ENCODE measurements at regions not wholly inside any gene's neighbourhood (a gene's known extent, or its start where the extent isn't known, plus 50 kb on each side); places are given as distances from the start of the nearest gene placed in this dataset.

DNA sequence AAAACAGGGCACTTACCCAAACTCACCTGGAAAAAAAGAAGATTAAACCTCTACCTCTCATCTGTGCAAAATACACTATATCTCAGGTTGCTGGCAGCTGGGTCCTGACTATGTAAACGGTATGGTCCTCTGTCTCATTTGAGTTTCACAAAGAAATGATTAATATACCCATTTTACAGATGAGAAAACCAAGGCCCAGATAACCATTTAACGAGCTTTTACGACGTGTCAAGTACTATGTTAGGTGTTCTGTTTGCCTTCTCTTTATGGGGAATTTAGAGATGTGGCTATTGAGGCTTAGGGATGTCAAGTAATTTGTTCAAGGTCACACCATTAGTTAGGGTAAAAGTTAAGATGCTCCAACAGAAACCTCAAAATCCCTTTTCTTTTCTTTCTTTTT, 140.4 kb upstream of the USP24 start:
- Mint-ChIP-seq H3K36me3 (no peaks in the 10 kb centered on the region), H3K27me3 (peaks cover 8% of the 10 kb centered on the region), H3K4me3 (no peak overlapping the region), H3K9me3 (no peaks in the 10 kb centered on the region), H3K4me1 (no peaks in the 10 kb centered on the region), H3K27ac (no peak overlapping the region)
- CTCF ChIA-PET: interaction anchor here (2.2 kb wide), 1 partner anchor 20 kb away, joined by 5 read pairs; no protein-coding TSS in a partner anchor
- DNase-seq: no peak

DNA sequence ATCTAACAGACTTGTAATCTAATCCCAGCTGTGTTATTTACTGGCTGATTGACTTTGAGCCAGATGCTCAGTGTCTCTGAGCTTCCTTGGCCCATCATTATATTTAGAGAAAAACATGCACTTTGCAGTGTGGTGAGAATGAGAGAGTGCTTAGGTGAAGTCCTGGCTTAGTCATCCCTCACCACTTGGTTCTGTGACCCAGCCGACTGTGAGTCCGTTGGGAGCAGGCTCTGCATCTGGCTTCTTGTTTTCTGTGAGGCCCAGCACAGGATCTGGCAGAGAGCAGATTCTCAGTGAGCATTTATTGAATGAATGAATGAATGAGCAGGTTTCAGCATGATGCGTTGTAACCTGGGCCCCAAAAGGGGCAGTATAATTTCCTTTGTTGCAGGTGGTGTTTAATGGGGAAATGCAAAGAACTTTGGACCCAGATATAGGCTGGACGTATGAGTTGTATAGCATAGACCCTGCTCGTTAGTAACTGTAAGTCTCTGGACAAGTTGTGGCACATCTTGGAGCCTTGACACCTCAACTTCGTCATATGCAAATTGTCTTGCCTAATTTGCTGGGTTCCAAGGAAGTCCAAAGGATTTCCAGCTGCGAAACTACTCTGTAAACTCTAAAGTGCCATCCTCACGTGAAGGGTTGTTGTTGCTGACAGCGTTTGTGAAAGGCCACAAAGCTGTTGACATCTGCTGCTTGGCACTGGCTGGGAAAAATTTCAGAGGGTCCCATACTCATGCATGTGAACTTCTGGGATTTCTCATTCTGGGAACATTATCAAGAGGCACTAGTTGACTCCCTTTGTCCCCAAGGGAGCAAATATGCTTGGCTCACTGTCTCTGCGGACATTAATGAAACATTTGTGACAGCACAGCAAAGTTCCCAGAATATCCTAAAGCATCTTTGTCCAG, 138.8 kb upstream of the USP24 start:
- H3K27ac Mint-ChIP-seq: no peak overlapping the region

DNA sequence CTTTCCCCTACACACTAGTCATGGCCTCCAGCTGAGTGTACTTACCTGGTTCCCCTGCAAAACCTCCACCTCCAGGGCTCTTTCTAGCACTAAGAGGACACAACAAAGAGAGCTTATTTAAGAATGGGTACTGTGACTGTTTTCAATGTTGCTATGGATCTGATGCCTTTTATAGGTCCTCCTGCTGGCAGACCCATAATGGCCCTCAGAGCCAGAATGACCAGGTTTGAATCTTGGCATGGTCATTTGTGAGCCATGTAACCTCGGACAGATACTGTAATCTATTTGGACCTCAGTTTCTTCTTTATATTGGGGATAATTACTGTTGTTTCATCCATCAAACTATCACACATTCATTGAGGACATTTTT, 137.6 kb upstream of the USP24 start:
- CTCF ChIA-PET: interaction anchor here (1.9 kb wide), 1 partner anchor 23 kb away, joined by 5 read pairs; no protein-coding TSS in a partner anchor
- Mint-ChIP-seq H3K27ac (no peak overlapping the region), H3K36me3 (no peaks in the 10 kb centered on the region), H3K4me1 (no peaks in the 10 kb centered on the region), H3K4me3 (no peak overlapping the region), H3K27me3 (peaks cover 22% of the 10 kb centered on the region), H3K9me3 (no peaks in the 10 kb centered on the region)
- no peak for DNase-seq

More for the DNA sequence above, 138.8 kb upstream of the USP24 start:
- no peaks in the 10 kb centered on the region for H3K36me3 Mint-ChIP-seq
- H3K4me1 Mint-ChIP-seq: no peaks in the 10 kb centered on the region
- H3K27me3 Mint-ChIP-seq: peaks cover 12% of the 10 kb centered on the region
- no peak for DNase-seq
- H3K9me3 Mint-ChIP-seq: no peaks in the 10 kb centered on the region
- CTCF ChIA-PET: interaction anchor here (2.2 kb wide), 1 partner anchor 22 kb away, joined by 5 read pairs; no protein-coding TSS in a partner anchor
- no peak overlapping the region for H3K4me3 Mint-ChIP-seq

DNA sequence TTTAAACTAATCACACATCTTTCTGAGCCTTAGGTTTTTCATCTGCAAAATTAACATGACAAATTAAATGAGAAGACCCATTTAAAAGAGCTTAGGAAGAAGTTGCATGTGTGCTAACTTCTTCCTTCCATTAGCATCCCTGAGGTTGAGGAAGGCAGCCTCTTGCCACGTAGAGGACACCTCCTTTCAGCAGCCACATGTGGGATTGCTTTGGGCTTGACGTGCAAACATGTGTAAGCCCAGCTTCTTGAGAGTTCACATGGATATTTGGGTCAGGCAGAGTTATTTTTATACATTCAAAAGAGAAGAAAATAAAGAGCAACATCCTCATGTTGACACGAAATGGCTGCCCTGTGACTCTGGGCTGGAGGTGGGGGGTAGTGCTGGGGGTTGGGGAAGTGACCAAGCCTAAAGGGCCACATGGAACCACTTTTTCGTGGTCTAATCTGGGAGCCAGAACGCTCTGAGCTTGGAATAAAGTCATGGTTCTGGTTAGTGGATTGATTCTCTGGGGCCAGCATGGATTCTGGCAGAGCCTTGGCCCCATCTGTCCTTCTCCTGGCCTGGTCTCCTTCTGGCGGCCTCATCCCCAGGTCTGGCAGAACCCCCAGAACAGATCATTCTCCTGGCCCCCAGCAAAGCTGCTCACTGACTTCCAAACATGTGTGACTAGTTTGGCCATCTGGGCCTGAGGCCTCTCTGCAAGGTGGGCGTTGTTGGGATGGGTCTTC, 137.1 kb upstream of the USP24 start:
- H3K36me3 Mint-ChIP-seq: no peaks in the 10 kb centered on the region
- H3K4me1 Mint-ChIP-seq: no peaks in the 10 kb centered on the region
- H3K27ac Mint-ChIP-seq: no peak overlapping the region

DNA sequence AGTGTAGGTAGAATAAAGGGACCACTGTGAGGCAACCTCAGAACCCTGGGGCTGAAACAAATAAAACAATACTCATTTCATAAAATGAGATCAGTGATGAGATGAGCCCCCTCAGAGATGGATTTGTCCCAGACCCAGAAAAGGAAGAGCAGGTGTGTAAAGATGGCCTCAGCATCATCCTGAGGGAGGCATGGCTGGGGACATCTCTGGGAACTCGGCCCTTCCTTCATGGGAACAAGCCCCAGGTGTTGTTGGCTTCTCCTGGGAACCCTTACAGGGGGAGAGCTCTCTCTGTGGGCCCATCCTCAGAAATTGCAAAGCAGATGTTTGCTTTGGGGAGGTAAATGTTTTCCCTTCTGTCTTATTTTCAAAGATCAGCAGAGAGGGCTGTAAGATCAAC, 133.2 kb upstream of the USP24 start:
- Mint-ChIP-seq H3K9me3 (no peaks in the 10 kb centered on the region), H3K4me1 (no peaks in the 10 kb centered on the region), H3K36me3 (no peaks in the 10 kb centered on the region), H3K27me3 (peaks cover 22% of the 10 kb centered on the region), H3K27ac (no peak overlapping the region), H3K4me3 (no peak overlapping the region)
- DNase-seq: no peak
- CTCF ChIA-PET: no interaction called here

More for the DNA sequence above, 137.1 kb upstream of the USP24 start:
- no peak for DNase-seq
- H3K9me3 Mint-ChIP-seq: no peaks in the 10 kb centered on the region
- CTCF ChIA-PET: interaction anchor here (1.9 kb wide), 1 partner anchor 24 kb away, joined by 5 read pairs; no protein-coding TSS in a partner anchor
- no peak overlapping the region for H3K4me3 Mint-ChIP-seq
- H3K27me3 Mint-ChIP-seq: peaks cover 22% of the 10 kb centered on the region

DNA sequence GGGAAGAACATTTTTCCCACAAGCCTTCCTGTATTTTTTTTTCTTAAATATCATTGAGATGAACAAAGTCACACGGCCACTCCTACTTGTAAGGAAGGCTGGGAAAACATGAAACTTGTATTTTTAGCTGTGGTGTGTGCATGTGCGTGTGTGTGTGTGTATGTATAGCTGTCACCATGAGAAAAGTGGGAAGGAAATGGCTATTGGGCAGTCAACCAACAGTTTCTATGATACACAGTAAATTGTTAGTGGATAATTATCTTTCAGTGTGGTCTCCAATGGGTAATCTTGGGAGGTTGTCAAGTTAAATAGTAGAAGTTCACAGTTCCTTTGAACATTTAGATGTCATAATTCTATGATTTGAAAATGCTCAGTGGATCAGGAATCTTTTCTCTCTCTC, 132.7 kb upstream of the USP24 start:
- H3K27ac Mint-ChIP-seq: no peak overlapping the region
- CTCF ChIA-PET: no interaction called here
- H3K27me3 Mint-ChIP-seq: peaks cover 22% of the 10 kb centered on the region
- no peak overlapping the region for H3K4me3 Mint-ChIP-seq
- no peak for DNase-seq
- H3K9me3 Mint-ChIP-seq: no peaks in the 10 kb centered on the region
- H3K4me1 Mint-ChIP-seq: no peaks in the 10 kb centered on the region
- H3K36me3 Mint-ChIP-seq: no peaks in the 10 kb centered on the region

DNA sequence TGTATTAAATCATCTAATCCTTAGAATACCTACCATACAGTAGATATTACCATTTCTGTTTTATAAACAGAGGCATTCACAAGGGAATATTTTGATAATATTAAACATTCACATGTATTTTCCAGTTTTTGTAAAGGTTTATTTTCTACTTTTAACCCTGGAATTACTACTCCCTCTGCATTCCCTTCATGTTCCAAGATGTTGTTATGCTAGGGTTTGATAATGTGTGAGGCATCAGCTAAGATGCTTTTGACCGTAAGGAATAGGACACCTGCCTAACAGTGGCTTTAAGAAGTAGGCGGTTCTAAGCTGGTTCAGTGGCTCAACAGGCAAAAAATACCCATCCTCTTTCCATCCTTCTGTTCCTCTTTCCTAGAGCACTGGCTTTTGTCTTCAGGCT, 131.9 kb upstream of the USP24 start:
- Mint-ChIP-seq H3K4me1 (no peaks in the 10 kb centered on the region), H3K27ac (no peak overlapping the region), H3K4me3 (no peak overlapping the region), H3K27me3 (peaks cover 18% of the 10 kb centered on the region), H3K36me3 (no peaks in the 10 kb centered on the region), H3K9me3 (no peaks in the 10 kb centered on the region)
- no peak for DNase-seq
- CTCF ChIA-PET: interaction anchor here (1.5 kb wide), 1 partner anchor 9 kb away, joined by 6 read pairs; no protein-coding TSS in a partner anchor

DNA sequence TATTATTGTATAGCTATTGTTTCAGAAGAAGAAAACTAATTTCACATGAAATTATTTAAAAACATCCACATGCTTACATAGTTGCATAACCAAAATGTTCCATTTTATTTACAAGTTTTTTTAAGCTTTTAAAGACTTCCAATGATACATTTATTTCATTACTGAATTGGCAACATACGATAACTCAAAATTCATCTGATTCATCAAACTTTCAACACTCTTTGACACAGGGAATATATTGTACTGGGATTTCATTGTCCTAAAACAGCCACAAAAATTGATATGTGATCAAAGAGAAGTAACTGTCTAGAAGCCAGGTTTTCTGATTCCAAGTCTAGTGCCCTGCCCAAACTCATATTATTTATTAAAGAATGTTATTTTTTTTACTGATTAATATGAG, 131.4 kb upstream of the USP24 start:
- Mint-ChIP-seq H3K4me3 (no peak overlapping the region), H3K27me3 (peaks cover 18% of the 10 kb centered on the region), H3K9me3 (no peaks in the 10 kb centered on the region), H3K4me1 (no peaks in the 10 kb centered on the region), H3K27ac (no peak overlapping the region), H3K36me3 (no peaks in the 10 kb centered on the region)
- CTCF ChIA-PET: interaction anchor here (1.5 kb wide), 1 partner anchor 9 kb away, joined by 6 read pairs; no protein-coding TSS in a partner anchor
- DNase-seq: no peak

DNA sequence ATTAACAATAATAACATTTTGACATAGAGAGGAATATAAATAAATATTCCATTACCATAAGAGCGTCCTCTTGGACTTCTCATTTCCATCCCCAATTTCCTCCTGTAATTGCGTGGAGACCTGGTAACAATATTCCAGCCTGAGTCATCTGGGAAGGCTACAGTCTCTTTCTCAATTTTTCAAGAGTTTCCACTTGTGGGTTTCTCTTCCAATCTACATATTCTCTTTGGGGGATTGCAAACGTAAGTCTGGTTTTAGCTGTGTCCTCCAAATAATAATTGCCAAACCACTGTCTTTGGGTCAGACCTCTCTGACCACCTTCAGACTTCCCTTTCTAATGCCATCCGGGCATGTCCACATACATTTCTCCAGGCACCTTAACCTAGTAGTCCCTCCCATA, 124.5 kb upstream of the USP24 start:
- Mint-ChIP-seq H3K4me1 (no peaks in the 10 kb centered on the region), H3K36me3 (no peaks in the 10 kb centered on the region), H3K27me3 (no peaks in the 10 kb centered on the region), H3K4me3 (no peak overlapping the region), H3K27ac (no peak overlapping the region), H3K9me3 (no peaks in the 10 kb centered on the region)
- DNase-seq: no peak
- CTCF ChIA-PET: interaction anchor here (0.7 to 1.1 kb wide), 2 partner anchors 394 to 467 kb away, joined by 3 read pairs; no protein-coding TSS in a partner anchor

DNA sequence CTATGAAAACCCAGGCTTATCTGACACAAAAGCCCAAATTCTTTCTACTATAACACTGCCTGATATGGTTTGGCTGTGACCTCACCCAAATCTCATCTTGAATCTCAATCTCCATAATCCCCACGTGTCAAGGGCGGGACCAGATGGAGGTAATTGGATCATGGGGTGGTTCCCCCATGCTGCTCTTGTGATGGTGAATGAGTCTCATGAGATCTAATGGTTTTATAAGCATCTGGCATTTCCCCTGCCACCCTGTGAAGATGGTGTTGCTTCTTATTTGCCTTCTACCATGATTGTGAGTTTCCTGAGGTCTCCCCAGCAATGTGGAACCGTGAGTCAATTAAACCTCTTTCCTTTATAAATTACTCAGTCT, 123.3 kb upstream of the USP24 start:
- CTCF ChIA-PET: interaction anchor here (1.0 to 2.0 kb wide), 10 partner anchors 8 to 394 kb away, joined by 3 to 8 read pairs (median 4); no protein-coding TSS in a partner anchor
- H3K4me1 Mint-ChIP-seq: peaks cover under 1% of the 10 kb centered on the region
- no peaks in the 10 kb centered on the region for H3K9me3 Mint-ChIP-seq
- no peak overlapping the region for H3K27ac Mint-ChIP-seq
- H3K4me3 Mint-ChIP-seq: no peak overlapping the region
- no peak for DNase-seq
- no peaks in the 10 kb centered on the region for H3K36me3 Mint-ChIP-seq
- H3K27me3 Mint-ChIP-seq: peaks cover 2% of the 10 kb centered on the region

DNA sequence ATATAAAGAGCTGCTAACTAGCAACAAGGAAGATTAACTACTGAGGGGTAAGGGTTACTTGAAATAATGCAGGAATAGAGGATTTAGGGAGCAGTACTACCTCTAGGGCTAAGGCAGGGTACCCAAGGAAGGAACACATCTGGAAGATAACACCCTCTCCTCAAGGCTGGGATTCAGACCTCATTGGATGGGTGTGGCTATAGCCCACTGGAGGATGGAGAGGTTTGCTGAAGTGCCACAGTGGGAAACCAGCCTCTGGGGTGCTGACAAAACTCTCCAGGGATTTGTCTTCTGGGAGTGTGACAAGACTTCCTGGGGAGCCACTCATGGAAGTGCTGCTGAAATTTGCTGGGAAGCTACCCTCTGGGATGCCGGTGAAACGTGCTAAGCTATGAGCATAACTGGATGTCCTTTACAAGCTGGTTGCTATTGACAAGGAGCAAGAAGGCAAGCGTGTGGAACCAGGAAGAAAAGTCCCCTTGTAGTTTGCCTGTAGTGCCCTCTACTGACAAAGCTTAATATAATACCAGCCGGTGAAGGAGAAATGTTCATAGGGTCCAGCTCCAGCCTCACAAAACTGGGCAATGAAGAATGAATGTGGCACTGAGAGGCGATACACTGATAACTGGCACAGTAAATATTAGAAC, 122.8 kb upstream of the USP24 start:
- peak; percentile 24 for DNase-seq
- CTCF ChIA-PET: interaction anchor here (0.7 to 2.0 kb wide), 20 partner anchors 8 to 393 kb away, joined by 3 to 8 read pairs (median 4); no protein-coding TSS in a partner anchor
- no peaks in the 10 kb centered on the region for H3K9me3 Mint-ChIP-seq

DNA sequence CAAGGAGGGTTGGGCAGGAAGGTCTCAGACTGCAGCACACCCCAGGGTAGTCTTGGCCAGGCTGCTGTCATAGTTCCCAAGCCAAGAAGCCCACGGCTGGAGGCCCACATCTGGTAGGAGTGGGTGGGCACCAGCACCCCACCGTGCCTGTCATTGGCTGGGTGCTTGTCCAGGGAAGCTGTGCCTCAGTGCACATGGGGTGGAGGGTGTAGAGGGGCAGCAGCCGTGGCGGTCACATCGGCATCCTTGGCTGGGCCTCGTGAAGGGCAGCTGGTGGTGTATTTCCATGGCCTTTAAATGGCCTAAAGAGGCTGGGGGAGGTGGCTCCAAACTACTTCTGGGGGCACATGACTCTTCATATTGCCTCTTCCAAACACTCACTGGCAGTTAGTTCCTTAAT, 119.6 kb upstream of the USP24 start:
- H3K4me3 Mint-ChIP-seq: no peak overlapping the region
- DNase-seq: no peak
- H3K4me1 Mint-ChIP-seq: peaks cover 3% of the 10 kb centered on the region
- no peaks in the 10 kb centered on the region for H3K36me3 Mint-ChIP-seq
- H3K9me3 Mint-ChIP-seq: no peaks in the 10 kb centered on the region
- H3K27me3 Mint-ChIP-seq: peaks cover 10% of the 10 kb centered on the region
- CTCF ChIA-PET: no interaction called here
- no peak overlapping the region for H3K27ac Mint-ChIP-seq

More for the DNA sequence above, 122.8 kb upstream of the USP24 start:
- H3K4me3 Mint-ChIP-seq: no peak overlapping the region
- H3K27ac Mint-ChIP-seq: no peak overlapping the region
- peaks cover 3% of the 10 kb centered on the region for H3K27me3 Mint-ChIP-seq
- H3K36me3 Mint-ChIP-seq: no peaks in the 10 kb centered on the region
- H3K4me1 Mint-ChIP-seq: peaks cover 3% of the 10 kb centered on the region

DNA sequence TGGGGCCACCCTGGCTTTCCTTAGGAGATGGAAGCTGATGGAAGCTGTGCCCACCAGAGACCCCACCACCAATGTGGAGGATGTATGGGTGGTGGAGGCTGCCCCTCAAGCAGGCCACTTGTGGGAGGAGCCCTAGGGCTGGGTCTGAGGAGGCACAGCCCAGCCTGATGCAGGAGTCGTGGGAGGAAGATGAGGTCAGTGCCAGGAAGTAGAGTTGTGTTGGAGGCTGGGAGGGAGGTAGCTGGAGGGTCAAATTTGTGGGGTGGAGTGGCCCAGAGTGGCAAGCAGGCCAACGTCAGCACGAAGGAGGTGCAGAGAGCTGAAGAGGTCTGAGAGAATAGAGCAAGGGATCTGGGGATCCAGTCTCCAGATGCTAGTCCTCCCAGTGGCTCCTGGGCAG, 119.0 kb upstream of the USP24 start:
- Mint-ChIP-seq H3K27ac (no peak overlapping the region), H3K27me3 (peaks cover 10% of the 10 kb centered on the region), H3K36me3 (no peaks in the 10 kb centered on the region), H3K9me3 (no peaks in the 10 kb centered on the region), H3K4me3 (no peak overlapping the region), H3K4me1 (peaks cover 3% of the 10 kb centered on the region)
- CTCF ChIA-PET: no interaction called here
- DNase-seq: no peak

DNA sequence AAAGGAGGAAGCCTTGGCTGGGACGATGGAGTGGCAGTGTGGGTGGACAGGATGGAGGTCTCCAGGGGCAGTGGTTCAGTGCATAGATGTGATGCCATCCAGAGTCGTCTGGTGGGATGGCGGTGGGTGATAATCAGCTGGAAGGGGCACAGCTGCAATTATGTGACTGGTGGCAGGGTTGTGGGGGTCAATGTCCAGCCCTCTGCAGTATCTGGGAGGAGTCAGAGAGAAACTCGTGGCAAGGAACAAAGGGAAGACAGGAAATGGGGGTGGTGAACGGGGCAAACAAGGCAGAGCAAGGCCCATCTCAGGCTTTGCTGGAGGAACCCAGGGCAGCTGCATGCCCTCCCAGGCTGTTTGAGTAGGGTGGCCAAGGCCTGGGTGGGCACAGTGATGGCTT, 118.3 kb upstream of the USP24 start:
- CTCF ChIA-PET: no interaction called here
- Mint-ChIP-seq H3K9me3 (no peaks in the 10 kb centered on the region), H3K4me1 (peaks cover 3% of the 10 kb centered on the region), H3K36me3 (no peaks in the 10 kb centered on the region), H3K4me3 (no peak overlapping the region), H3K27ac (no peak overlapping the region), H3K27me3 (peaks cover 10% of the 10 kb centered on the region)
- no peak for DNase-seq
